Stimulated activated CD4-positive, alpha-beta T cell treated with anti-CD3 and anti-CD28 coated beads, TNF-alpha, amount 100 ng/mL, for 48 hours (primary cell): ENCODE measurements at regions not wholly inside any gene's neighbourhood (a gene's known extent, or its start where the extent isn't known, plus 50 kb on each side); places are given as distances from the start of the nearest gene placed in this dataset.

ENCODE experiments used
- DNase-seq, 3 donors: peaks; one replicate each; pipeline ENCODE4 v3.0.0-alpha.2; 2020; ENCODE audit warnings: low read depth in 3 of 3

DNA sequence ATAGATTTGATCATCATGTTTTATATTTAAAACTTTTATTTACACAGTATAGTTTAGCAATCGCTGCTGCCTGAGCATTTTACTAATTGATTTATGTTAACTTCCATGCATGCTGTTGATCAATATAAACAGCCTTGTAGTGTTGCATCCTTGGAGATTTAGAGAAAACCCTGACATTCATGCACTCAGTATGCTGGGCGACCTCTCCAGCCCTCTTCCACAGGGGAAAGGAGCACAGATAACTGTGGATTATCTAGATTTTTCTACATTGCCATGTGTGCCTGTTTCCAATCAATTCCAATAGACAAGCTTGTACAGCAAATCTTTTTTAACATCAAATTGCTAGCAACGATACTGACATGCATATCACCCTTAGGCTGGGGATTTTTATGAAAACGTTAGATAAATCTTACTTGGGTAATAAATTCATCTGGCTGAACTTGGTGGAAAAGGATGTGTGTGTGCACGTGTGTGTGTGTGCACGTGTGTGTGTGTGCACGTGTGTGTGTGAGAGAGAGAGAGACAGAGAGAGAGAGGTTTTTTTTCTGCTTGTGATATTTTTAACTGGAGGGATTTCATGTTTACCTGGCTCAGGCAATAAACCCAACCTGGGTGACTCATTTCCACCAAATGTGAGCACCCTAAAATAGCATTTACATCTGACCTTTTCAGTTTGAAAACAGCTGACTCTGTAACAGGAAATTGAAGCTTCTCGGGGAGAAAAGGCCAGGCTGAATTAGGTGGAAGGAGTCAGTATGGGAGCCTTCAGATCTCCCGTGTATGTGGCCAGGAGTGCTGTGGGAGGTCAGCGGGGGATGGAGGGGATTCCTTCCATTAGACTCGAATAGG is 339.8 kb downstream of the PRDM2 start:
- no peak for DNase-seq

DNA sequence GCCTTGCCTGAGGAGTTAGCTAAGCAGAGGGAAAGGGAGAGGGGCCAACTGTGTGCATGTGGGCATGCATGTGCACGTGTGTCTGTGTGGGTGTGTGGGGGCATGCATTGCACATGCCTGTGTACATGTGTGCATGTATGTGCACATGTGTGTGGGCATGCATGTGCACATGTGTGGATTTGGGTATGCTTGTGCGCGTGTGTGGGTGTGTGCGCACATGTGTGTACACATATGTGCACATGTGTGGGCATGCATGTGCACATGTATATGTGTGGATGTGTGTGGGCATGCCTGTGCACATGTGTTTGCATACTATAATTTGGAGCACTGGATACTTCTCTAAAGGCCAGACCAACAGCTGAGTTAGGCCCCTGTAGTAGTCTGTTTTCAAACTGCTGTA is 350.0 kb downstream of the PRDM2 start:
- DNase-seq: no peak

DNA sequence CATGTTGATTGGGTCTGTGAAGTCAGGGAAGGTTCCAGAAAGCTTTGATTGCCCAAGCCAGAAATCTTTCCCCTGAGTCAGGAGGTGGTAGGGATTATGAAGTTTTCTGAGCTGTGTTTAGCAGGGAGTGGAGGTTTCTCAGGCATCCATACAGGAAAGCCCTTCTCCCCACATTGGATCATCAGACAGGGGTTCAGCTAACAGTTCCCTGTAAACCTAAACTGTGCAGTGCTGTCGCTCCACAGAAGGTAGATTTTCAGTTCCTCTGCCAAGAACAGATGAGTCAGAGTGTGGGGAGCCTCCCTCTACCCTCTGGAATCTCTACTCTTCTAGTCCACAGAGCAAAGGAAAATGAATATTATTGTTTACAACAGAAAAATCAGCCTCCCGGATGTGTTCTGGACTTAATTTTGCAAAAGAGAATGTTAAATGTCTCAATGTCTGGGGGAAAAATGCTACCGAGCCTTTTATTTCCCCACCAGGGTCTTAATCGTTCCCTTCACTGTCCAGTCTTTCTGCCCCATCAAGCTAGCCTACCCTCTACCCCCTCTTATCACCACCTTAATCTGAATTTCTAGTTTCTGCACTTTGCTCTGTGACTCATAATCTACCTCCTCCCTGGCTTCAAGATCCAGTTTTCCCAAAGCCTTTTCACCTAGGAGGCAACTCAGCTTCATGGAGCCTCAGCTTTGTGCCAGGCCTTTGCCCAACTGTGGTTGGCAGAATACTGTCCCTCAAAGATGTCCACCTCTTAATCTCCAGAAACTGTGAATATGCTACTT is 355.6 kb downstream of the PRDM2 start:
- no peak for DNase-seq

DNA sequence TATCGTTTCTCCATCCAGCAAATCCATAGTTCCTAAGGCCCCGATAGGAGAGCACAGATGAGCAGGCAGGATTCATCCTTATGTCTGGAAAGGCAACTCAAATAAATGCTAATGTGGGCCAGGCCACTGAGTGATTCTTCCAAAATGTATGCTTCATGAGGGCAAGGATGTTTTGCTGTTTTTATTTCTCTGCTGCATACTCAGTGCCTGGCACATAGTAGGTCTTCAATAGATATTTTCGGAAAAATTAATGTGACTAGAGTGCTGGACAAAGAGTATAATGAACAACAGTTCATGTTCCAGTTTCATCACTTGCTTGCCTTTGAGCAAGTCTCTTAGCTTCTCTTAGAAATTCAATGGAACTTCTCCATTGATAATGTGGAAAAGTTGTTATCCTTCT is 357.7 kb downstream of the PRDM2 start:
- no peak for DNase-seq

DNA sequence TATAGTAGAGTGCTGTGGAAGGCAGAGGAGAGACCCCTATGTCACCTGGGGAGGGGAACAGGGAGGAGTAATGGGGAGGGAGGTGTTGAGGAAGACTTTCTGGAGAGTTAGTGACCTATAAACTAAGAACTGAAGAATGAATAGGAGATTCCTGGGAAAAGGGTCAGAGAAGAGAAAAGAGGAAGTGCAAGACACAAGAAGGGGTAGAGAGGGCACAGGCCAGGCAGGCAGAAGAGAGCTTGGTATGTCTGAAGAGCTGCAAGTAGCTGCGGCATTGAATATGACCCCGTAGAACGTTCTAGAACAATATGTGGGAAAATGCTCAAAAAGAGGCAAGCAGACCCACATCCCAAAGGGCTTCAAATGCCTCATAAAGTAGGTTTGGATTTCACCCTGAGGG is 361.2 kb downstream of the PRDM2 start:
- DNase-seq: no peak

DNA sequence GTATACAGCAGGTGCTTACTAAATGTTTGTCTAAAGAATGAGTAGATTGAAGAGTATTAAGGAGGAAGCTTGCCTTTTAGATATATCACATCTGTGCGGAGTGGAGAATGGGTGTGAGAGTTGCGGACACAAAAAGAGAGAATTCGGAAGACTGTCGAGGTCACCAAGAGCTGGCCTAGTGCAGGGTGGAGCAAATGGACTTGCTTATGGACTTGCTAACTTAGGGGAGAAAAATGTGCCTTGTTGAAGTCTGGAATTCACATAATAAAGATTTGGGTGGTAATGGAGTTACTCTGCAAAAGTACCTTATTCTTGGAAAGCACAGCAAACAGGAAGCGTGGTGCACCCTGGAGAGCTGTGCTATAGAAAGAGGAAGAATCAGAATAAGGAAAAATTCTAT is 361.7 kb downstream of the PRDM2 start:
- DNase-seq: no peak

DNA sequence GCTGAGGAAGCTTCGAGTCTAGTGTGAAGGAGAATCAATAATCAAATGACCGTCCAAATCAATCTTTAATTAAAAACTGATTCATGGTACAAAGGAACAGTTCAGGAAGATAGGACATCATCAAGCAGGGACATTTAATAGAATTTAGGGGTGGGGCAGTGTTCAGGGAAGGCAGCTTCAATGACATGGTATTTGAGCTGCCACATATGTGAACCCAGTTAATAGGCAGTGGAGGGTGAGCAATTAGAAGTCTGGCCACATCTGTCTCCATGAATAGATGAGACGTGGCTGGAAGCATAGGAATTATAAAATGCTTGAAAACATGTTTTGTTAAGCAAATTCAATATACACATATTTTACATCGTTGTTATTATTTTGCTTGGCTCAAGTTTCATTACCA is 362.7 kb downstream of the PRDM2 start:
- DNase-seq: no peak

DNA sequence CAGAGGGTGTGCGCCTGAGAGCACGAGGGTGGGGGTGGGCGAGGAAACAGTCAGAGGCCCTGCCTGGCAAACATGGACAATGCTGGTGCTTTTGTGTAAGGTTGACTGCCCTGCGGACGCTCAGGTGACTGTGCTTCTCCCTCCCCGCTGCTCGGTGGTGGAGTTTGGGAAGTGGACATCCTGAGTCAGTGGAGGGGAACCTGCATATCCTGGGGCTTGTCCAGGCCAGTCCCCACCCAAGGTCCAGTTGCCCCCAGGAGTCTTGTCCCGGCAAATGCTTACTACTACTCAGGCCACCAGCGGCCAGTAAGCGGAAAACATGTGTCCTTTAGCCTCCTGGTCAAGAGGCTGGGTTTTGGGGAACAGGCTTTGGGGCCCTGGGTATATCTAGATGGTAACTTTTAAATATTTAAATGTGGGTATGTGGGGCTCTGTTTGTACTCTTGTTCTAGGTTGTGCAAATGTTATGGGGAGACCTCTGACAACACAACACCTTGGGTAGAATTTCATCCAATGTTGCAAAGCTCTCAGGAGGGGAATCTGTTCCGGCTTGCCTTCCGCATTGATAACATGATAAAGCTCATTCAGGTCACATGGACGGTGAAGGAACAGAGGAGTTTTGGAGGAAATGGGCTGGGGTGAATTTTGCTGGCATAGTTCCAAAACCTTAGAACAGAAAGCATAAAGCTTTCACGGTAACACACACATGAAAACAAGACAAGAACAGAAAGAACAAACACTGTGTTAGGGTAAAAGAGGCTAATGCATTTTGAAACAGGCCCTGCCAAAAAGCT is 364.9 kb downstream of the PRDM2 start:
- no peak for DNase-seq

DNA sequence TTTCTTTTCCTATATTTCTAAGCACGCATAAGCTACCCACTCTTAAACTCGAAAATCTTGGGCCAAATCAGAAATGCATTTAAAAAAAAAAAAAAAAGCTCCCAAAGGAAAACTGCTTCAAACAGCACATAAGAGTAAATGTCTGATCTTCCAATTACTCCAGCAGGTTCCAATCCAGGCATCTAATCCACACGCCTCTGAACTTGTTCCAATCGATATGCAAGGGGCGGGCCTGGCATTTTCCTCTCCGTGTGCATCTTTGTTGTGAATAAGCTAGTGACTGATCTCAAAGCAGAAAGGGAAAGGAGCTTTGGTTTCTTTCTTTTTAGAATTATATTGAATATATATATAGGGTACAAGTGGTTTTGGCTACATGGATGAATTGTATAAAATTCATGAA is 365.5 kb downstream of the PRDM2 start:
- DNase-seq: no peak

DNA sequence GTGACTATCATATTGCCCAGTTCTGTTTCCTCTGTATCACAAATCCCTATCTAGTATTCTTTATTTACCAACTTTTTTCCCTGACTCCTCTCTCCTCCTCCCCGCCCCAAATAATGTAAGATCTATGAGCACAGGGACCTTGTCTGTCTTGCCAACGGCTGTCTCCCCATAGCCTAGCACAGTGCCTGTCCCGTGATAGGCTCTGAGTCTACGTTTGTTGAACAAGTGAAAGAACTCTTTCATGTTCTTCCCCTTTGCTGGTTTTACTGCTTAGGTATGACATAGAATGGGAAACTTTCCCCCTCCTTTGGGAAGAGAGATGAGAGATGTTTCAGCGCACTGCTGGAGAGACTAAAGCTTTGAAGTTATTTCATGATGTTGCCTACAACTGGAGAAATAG is 367.0 kb downstream of the PRDM2 start:
- no peak for DNase-seq

DNA sequence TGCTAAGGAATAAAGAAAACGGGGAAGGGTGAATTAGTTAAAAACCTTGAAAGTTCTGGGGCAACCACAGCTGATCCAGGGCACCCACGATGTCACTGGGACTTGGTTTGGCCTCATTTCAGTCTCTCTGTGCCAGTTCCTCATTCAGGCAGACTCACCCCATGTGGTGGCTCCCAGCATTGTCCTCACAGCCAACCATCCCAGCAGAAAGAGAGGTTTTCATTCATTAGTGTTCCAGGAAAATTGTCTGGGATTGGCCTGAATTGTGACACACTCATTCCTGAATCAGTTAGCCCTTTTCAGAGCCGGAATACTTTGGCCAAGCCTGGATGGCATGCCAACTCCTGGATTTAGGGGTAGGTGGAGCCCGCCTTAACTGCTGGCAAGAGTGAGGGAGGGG is 367.7 kb downstream of the PRDM2 start:
- DNase-seq: no peak

DNA sequence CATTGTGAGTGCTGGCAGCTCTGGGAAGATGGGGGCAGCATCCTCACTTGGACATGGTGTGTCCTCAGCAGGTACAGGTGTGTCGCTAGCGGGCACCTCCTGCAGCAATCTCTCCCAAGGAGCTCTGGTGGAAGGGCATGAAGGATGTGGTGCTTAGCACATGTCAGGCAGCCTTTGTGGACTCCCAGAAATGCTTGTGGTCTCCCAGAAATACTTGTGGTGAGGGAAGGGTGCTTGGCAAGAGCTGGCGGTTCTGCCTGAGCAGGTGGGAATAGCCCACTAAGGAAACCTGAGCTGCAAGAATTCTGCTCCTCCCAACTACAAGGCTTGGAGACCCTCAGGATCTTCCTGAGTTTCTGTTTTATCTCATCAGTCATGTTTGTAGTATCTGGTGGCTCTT is 371.6 kb downstream of the PRDM2 start:
- DNase-seq: no peak

DNA sequence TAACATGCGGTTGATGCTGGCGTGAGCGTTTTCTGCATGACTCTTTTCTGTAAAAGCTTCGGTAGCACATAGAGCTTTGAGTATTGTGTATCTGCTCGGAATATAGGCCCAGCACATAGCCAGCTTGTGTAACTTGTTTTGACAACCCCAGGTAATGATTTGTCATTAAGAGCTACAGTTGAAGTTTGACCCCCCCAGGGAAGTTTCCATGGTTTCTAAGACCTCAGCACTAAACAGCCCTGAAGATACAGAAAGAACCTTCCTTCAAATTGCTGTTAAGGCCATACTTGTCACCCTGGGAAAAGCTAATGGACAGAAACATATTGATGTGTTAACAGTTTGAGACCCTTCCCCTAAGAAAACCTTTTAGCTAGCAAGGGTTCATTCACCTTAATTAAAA is 380.7 kb downstream of the PRDM2 start:
- no peak for DNase-seq

DNA sequence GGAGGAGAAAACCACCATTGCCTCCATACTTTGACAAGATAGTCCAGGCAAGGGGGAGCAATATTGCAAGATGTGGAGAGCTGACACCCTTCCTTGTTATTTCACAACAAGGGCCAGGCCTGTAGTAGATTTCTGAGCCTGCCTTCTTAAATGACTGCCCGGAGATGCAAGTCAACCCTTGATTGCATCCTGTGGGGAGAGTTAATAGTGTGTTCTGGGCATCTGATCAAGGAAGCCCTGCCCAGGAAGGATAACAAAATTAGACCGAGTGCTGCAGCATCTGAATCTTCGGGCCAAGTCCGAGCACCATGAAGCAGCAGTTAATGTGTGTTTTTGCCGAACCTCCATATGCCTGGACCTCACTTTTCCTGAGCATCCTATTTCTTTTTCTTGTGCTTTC is 382.3 kb downstream of the PRDM2 start:
- DNase-seq: no peak

DNA sequence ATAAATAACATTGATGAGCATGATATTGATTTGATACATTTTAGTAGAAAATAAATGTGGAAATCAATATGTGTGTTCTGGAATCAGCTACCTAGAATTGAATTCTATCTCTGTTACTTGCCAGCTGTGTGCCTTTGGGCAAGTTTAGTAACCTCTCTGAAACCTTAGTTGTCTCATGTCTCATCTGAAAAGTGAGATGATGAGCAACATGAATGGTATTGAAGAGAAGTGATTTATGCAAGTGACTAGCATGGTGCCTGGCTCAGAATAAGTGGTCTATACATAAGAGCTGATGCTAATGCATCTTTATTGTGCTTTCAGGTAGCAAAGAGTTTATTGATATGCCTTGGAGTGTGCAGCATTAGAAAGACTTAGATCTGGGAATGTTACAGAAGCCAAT is 383.3 kb downstream of the PRDM2 start:
- DNase-seq: no peak

DNA sequence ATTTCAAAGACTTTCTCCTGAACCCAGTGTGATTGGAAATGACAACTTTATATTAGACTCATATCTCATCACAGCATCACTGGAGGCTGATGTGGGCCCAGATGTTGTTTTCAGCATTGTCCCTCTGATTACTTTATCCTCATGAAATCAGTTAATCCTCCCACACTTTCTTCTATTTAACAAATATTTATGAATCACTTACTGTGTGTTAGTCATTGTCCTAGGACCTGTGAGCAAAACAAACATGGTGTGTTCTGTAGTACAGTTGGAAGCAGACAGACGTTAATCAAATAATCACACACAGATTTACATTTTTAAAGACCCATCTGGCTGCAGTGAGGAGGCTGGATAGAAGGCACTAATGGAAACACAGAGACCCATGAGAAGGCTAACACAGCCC is 383.7 kb downstream of the PRDM2 start:
- DNase-seq: no peak

DNA sequence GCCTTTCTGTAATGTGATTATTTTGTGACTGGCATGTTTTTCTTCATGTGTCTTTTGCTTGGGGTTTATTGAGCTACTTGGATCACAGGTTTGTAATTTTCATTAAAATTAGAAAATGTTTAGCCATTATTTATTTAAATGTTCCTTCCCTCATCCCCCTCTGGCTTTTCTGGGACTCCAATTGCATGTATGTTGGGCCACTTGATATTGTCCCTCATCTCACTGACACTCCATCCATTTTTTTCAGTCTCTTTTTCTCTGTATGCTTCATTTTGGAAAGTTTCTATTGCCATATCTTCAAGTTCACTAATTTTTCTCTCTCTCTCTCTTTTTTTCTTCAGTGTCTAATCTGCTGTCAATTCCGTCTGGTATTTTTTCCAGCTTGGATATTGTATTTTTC is 390.1 kb downstream of the PRDM2 start:
- no peak for DNase-seq

DNA sequence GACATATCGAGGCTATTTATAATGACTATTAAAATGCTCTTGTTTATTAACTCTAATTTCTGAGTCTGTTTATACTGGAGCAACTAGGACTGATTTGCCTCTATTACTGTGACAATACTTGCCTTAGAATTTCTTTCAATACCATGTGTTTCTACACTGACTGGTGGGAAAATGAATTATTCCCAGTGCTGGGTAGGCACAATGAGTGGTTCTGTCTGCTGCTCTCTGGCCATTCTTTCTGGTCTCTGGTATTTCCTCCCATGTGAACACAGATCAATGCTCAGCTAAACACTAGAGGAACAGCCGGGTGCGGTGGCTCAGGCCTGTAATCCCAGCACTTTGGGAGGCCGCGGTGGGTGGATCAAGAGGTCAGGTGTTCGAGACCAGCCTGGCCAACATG is 390.5 kb downstream of the PRDM2 start:
- DNase-seq: no peak

DNA sequence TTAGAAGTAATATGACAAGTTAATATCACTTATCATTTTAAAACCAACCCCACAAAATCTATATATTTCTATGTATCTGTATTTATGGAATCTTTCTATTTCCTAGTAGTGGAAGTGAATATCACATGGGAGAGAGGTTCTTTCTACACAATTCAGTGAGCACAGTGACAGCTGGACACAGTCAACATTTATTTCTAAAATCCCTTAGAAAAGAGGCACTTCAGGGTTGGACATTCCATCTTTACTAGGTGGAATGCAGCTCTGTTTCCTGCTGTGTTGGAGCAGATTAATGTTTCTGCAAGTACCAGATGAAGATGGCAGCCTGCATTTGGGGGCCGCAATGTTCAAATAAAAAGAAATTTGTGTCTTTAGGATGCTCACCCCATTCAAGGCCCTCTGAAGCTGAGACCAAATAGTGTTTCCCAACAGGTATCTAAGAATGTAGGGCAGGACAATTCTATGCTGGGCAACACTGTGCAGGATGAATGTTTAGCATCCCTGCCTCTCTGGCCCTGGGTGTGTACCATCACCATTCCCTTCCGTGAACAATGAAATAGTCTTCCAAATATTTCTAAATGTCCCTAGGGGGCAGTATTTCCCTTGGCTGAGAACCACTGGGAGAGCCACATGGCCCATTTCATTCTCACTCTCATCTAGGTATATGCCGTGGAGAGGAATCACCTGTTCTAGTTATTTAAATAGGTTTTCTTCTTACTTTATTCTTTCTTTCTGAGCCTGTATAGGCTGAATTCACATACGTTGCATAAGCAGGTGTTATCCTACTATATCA is 394.8 kb downstream of the PRDM2 start:
- no peak for DNase-seq

DNA sequence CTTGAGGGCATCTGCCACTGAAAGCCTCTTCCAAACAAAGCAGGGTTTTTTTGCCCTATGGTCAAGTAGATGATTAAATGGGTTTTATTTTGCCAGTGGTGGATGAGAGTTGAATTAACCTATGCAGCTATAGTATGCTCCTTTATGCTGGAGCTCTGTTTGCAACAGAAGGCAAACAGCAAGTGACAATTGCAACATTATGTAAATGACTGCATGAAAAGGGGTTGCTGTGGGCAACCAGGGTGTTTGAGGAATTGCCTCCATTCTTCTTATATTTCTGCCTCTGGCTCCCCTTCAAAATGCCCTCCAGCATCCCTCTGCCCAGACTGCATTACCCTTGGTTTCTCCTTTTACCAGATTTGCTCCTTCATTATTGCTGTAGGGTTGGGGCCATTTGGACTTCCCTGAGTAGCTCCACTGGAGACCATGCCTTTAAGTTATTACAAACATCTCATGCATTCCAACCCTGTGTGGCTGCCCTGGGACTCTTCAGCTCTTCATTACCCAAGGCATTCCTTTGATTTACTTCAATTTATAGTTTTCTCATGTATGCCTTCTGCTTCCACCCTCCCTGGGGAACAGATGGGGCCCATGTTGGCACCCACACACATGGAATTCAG is 398.4 kb downstream of the PRDM2 start:
- no peak for DNase-seq

DNA sequence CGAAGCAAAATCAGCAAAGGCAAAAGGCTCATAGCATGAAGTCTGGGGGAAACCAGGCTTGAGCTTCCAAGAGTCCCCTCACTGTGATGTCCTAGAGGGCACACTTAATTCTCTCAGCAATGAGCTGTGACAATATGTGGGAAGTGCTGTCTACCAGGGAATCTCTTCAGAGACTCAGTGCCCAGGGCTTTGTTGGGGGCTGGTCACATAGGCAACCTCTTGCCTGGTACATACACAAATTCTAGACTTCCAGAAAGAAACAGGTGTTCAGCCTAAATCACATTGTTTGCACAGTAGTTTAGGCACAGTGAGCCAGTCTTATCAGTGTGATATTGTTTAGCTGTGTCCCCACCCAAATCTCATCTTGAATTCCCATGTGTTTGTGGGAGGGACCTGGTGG is 400.5 kb downstream of the PRDM2 start:
- DNase-seq: no peak
